ENCODE measurements at regions not wholly inside any gene's neighbourhood (a gene's known extent, or its start where the extent isn't known, plus 50 kb on each side); places are given as distances from the start of the nearest gene placed in this dataset.
A peak's percentile ranks its signal among the peaks of the same experiment; 100 is the strongest.

GRCh38 chr4:66923081-66923865 is 622.0 kb downstream of the CENPC start:
- no peak for DNase-seq

- DNase-seq, result no peak
Observed at GRCh38 chr4:66921433-66921832, 623.9 kb downstream of the CENPC start.

DNA sequence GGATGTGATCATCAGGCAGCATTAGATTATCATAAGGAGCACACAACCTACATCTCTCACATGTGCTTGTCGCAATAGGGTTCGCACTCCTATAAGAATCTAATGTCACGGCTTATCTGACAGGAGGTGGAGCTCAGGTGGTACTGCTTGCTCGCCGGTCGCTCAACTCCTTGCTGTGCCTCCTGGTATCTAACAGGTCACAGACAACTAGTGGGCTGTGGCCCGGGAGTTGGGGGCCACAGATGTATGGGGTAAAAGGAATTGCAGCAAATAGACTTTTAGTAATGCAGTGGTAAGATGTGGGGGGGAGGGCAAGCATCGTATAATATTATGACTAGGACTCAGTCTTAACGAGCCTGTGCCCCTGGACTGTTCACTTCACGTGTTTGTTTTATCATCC is 624.8 kb downstream of the CENPC start:
- no peak for DNase-seq

DNA sequence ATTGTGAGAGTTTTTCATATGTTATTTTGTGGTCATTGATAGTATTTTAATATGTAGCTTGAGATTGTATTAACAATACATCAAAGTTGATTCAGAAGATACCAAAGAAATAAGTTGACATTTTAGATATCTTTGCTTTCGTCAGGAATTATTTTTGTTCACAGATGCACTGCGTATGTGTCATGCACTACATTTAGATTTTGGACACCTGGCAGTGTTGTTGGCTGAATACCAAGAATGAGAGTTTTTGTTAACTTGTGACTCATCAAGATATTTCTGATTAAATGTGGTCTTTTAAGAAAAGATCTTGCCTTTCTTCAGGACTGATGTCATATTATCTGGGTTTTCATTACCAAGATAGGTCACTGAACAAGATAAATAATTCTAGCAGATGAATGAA is 633.4 kb downstream of the CENPC start:
- peak in 1 of 2 experiments; percentile 71 for DNase-seq

DNA sequence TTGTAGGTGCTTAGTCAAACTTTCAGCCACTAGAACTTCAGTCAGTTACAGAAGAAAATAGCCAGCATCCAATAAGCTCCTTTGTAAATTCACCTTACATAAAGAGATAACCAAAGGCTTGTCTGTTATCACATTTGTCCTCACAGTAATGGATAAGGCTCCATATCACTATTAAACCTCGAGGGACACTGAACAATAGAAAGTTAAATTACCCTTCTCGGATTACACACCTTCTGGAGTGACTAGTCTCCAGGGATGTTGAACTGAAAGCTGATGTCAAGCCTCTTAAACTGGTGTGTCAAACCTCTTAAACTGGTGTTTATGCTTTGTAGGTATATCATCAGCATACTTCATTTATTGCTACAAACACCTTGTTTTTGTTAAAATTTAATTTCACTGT is 639.0 kb downstream of the CENPC start:
- DNase-seq, result no peak

DNA sequence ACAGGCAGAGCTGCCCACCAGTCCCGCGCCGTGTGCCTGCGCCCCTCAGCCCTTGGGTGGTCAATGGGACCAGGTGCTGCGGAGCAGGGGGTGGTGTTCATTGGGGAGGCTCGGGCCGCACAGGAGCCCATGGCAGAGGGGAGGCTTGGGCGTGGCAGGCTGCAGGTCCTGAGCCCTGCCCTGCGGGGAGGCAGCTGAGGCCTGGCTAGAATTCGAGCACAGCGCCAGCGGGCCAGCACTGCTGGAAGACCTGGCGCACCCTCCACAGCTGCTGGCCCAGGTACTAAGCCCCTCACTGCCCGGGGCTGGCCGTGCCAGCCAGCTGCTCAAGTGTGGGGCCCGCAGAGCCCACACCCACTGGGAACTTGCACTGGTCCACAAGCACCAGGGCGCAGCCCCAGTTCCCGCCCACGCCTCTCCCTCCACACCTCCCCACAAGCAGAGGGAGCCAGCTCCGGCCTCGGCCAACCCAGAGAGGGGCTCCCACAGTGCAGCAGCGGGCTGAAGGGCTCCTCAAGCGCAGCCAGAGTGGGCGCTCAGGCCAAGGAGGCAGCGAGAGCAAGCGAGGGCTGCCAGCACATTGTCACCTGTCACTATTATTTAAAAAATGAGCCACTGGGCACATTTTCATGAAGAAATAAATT is 645.8 kb downstream of the CENPC start:
- DNase-seq, result no peak

GRCh38 chr4:66893807-66894206 is 651.5 kb downstream of the CENPC start:
- no peak for DNase-seq

DNA sequence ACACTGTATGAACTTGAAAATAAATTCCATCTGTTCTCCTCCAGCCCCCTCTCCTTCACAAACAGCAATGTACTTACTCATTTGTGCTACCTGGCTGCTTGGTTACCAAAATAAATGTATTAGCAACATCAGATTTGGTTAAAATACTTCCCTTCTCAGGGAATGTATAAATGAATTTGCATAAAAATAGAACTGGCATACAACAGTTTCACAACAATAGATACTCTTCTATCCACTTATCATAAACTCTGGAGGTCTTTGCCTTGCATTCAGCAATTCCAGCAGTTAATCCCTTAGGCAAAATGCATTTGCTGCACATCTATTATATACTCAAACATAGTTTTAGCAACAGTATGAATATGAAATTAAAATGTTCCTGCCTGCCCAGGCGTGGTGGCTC is 658.2 kb downstream of the CENPC start:
- no peak for DNase-seq

GRCh38 chr4:66885501-66886165 is 659.7 kb downstream of the CENPC start:
- DNase-seq, result no peak

- DNase-seq, result peak in 1 of 2 experiments; percentile 41
Observed at GRCh38 chr4:66876946-66877345, 668.4 kb downstream of the CENPC start.

- DNase-seq, result no peak
Observed at GRCh38 chr4:66872661-66873060, 672.6 kb downstream of the CENPC start.

- DNase-seq, result no peak
Observed at GRCh38 chr4:66863481-66863880, 681.8 kb downstream of the CENPC start.

DNA sequence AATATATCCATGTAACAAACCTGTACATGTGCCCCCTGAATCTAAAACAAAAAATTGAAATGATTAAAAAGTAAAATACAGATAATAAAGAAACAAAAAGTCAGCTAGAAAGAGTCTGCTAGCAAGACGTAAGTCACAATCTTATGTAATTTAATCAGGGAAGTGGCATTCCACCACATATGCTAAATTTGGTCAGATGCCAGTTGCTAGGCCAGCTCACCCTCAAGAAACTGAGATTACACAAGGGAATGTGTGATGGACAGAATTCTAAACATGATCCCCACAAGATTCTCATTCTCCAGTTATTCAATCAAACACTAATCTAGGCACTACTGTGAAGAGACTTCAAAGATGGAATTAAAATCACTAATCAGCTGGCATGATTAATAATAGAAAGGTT is 689.3 kb downstream of the CENPC start:
- no peak for DNase-seq

DNA sequence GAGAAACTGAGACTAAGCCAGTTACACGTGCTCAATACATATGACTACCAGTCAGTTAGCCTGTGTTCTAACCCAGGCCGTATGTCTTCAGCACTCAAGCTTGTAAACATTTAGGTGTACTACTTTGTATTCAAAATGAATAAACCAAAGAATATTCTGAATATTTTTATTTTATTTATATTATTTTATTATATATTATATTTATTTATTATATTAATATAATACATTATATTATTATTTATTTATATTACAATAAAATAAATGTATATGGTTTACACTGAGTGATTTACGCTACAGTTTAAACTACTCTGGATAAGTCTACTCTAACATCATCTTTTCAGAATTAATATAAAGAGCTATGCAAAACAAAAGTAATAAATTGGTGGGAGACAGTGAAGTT is 691.5 kb downstream of the CENPC start:
- DNase-seq, result no peak

DNA sequence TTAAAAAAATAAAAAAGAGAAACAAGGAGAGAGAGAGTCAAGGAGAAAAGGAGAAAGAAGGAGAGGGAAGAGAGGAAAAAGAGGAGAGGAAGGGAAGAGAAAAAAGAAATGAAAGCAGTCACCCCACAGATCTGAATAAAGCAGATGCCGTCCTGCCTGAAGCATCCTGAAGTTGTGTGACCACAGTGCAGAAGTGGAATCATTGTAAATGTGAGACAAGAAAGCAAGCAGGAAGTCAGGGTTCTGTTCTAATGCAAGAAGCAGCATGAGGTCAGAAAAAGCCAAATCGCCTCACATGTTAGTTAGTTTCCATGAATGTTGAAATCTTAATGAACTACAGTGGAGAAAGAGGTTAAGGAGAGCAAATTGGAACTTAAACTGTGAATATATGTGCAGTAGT is 692.5 kb downstream of the CENPC start:
- DNase-seq, result no peak

GRCh38 chr4:66849596-66849995 is 695.7 kb downstream of the CENPC start:
- no peak for DNase-seq

- no peak for DNase-seq
Observed at GRCh38 chr4:66842724-66843088, 702.6 kb downstream of the CENPC start.

- DNase-seq, result no peak
Observed at GRCh38 chr4:66842026-66842723, 703.1 kb downstream of the CENPC start.

- no peak for DNase-seq
Observed at GRCh38 chr4:66840178-66840577, 705.1 kb downstream of the CENPC start.

DNA sequence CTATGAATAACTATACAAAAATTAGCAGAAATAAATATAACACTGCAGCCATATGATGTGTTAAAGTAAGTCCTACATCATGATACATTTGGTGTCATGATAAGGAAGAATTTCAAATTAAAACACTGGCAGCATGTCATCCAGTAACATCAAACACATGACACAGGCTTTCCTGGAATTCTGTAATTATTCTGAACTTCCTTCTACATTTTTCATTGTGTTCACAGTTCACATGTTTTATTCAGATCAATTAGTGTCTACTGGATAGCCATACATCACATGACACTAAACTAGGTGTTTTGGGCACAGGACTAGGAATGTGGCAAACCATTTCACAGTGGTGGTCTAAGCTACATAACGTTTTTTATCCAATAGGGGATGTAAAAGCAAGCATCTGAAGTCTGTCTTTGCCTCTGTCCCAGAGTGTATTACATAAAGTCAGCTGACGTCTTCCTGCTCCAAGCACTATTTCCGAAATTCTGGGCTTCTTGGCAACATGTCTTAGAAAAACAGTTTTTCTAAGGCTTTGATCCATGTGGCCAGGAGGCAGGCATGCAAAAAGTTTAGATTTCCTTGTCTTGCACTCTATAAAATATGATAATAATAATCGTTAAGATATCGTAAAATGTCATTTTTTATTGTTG is 707.9 kb downstream of the CENPC start:
- no peak for DNase-seq

DNA sequence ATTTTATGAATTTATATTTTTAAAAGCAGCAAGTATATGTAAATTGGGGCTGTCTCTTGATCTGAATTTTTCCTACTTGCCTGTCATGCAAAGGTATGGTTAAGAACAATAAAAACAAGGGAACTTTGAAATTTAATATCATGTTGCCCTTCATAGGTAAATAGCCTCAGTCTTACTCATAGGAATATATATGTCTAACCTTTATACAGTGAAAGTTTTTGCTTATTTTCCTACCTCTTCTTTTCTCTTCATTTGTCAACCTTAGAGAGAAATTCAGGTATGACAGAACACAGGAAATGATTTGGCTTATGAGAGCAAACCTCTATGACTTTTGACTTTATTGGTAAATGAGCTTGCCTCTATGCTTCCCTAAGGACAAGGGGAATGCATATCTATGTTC is 716.0 kb downstream of the CENPC start:
- no peak for DNase-seq

DNA sequence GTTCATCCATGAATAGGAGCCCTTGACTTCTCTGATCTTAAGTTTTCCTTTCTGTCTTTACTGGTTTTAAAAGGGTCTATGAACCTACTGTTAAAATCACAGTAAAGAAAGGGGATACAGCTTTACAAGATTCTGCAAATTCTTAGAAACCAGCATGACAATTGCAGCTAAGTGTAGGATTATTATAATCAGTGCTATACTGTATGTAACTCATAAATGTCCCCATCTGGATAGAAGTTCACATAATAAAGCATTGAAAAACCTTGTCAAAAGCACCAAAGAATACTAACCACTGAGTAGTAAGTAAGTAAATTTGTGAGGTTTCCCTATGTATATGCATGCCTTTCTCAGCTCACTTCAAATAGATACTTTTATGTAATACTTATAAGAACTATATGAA is 724.6 kb downstream of the CENPC start:
- no peak for DNase-seq

GRCh38 chr4:66814277-66814676 is 731.0 kb downstream of the CENPC start:
- DNase-seq, result no peak
